Ishikawa (cell line): ENCODE measurements at regions not wholly inside any gene's neighbourhood (a gene's known extent, or its start where the extent isn't known, plus 50 kb on each side); places are given as distances from the start of the nearest gene placed in this dataset.

Source experiments
- CEBPB ChIP-seq: IDR thresholded peaks from 2 replicates; pipeline ENCODE4 v1.6.1; 2012
- CREB1 ChIP-seq: IDR thresholded peaks from 2 replicates; pipeline ENCODE4 v1.6.1; 2012; ENCODE audit warnings: low read depth
- EGR1 ChIP-seq: IDR thresholded peaks from 2 replicates; pipeline ENCODE4 v1.6.1; 2012
- EP300 ChIP-seq: IDR thresholded peaks from 2 replicates; pipeline ENCODE4 v1.6.1; 2012; ENCODE audit warnings: borderline replicate concordance
- FOXM1 ChIP-seq: IDR thresholded peaks from 2 replicates; pipeline ENCODE4 v1.6.1; 2012; ENCODE audit warnings: low read depth, borderline replicate concordance
- NFIC ChIP-seq: IDR thresholded peaks from 2 replicates; pipeline ENCODE4 v1.6.1; 2012
- RAD21 ChIP-seq: IDR thresholded peaks from 2 replicates; pipeline ENCODE4 v1.6.1; 2012; ENCODE audit warnings: low read depth
- TAF1 ChIP-seq: IDR thresholded peaks from 2 replicates; pipeline ENCODE4 v1.6.1; 2012; ENCODE audit warnings: low read depth, mild to moderate bottlenecking
- TCF12 ChIP-seq: IDR thresholded peaks from 2 replicates; pipeline ENCODE4 v1.6.1; 2012; ENCODE audit warnings: low read depth
- TEAD4 ChIP-seq: IDR thresholded peaks from 2 replicates; pipeline ENCODE4 v1.6.1; 2012
- YY1 ChIP-seq: IDR thresholded peaks from 2 replicates; pipeline ENCODE4 v1.6.1; 2012; ENCODE audit warnings: low read depth
- ZBTB7A ChIP-seq: IDR thresholded peaks from 2 replicates; pipeline ENCODE4 v1.6.1; 2012; ENCODE audit warnings: low read depth
- TF ChIP-seq, protein P1 (sequence below): IDR thresholded peaks from 2 replicates; pipeline ENCODE4 v1.6.1; 2012; ENCODE audit warnings: low read depth, mild to moderate bottlenecking
- TF ChIP-seq, protein P2 (sequence below): IDR thresholded peaks from 2 replicates; pipeline ENCODE4 v1.6.1; 2012
- TF ChIP-seq, protein P3 (sequence below): IDR thresholded peaks from 2 replicates; pipeline ENCODE4 v1.6.1; 2012

- TF ChIP-seq CREB1 = no peak
- TF ChIP-seq, protein P1, sequence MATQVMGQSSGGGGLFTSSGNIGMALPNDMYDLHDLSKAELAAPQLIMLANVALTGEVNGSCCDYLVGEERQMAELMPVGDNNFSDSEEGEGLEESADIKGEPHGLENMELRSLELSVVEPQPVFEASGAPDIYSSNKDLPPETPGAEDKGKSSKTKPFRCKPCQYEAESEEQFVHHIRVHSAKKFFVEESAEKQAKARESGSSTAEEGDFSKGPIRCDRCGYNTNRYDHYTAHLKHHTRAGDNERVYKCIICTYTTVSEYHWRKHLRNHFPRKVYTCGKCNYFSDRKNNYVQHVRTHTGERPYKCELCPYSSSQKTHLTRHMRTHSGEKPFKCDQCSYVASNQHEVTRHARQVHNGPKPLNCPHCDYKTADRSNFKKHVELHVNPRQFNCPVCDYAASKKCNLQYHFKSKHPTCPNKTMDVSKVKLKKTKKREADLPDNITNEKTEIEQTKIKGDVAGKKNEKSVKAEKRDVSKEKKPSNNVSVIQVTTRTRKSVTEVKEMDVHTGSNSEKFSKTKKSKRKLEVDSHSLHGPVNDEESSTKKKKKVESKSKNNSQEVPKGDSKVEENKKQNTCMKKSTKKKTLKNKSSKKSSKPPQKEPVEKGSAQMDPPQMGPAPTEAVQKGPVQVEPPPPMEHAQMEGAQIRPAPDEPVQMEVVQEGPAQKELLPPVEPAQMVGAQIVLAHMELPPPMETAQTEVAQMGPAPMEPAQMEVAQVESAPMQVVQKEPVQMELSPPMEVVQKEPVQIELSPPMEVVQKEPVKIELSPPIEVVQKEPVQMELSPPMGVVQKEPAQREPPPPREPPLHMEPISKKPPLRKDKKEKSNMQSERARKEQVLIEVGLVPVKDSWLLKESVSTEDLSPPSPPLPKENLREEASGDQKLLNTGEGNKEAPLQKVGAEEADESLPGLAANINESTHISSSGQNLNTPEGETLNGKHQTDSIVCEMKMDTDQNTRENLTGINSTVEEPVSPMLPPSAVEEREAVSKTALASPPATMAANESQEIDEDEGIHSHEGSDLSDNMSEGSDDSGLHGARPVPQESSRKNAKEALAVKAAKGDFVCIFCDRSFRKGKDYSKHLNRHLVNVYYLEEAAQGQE = no peak
- no peak for TF ChIP-seq NFIC
- TF ChIP-seq RAD21 = no peak
- no peak for TF ChIP-seq FOXM1
- no peak for TF ChIP-seq EGR1
Measured at GRCh38 chr3:59496250-59496649, 446.4 kb upstream of the CFAP20DC start.

DNA sequence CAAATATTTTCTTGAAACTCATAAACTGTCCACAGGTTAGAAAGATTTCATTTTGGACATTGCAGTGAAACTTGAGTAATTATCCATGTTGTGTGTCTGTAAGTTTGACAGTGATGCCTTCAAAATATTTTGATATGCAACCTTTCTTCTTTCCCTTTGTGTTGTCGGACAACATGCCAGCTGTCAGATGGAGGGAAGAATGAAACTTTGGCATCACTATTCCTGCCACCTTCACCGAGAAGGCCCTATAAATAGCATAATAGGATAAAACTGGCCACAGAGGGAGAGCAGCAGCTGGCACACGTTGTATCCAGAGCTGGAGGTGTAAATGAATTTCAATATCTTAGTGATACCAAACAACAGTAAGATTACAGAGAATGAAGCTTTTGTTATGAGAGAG, 436.7 kb upstream of the CFAP20DC start:
- TF ChIP-seq, protein P2, sequence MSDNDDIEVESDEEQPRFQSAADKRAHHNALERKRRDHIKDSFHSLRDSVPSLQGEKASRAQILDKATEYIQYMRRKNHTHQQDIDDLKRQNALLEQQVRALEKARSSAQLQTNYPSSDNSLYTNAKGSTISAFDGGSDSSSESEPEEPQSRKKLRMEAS = no peak
- TF ChIP-seq RAD21 = no peak
- TF ChIP-seq CEBPB = no peak
- TF ChIP-seq EP300 = no peak
- no peak for TF ChIP-seq CREB1
- TF ChIP-seq NFIC = no peak
- no peak for TF ChIP-seq ZBTB7A
- TF ChIP-seq, protein P3, sequence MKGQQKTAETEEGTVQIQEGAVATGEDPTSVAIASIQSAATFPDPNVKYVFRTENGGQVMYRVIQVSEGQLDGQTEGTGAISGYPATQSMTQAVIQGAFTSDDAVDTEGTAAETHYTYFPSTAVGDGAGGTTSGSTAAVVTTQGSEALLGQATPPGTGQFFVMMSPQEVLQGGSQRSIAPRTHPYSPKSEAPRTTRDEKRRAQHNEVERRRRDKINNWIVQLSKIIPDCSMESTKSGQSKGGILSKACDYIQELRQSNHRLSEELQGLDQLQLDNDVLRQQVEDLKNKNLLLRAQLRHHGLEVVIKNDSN = no peak
- no peak for TF ChIP-seq TAF1
- no peak for TF ChIP-seq FOXM1
- no peak for TF ChIP-seq TCF12
- no peak for TF ChIP-seq TEAD4
- TF ChIP-seq YY1 = no peak
- TF ChIP-seq, protein P1 = no peak
- no peak for TF ChIP-seq EGR1

- no peak for TF ChIP-seq RAD21
- no peak for TF ChIP-seq TCF12
- TF ChIP-seq, protein P1 = no peak
- no peak for TF ChIP-seq FOXM1
- TF ChIP-seq TEAD4 = no peak
- TF ChIP-seq EP300 = no peak
- TF ChIP-seq, protein P3 = no peak
- TF ChIP-seq YY1 = no peak
- TF ChIP-seq TAF1 = no peak
- no peak for TF ChIP-seq CREB1
- TF ChIP-seq, protein P2 = no peak
- TF ChIP-seq EGR1 = no peak
- TF ChIP-seq ZBTB7A = no peak
- TF ChIP-seq CEBPB = no peak
- TF ChIP-seq NFIC = no peak
Measured at GRCh38 chr3:59483191-59483590, 433.4 kb upstream of the CFAP20DC start.

GRCh38 chr3:59482684-59483083, 432.9 kb upstream of the CFAP20DC start:
- no peak for TF ChIP-seq TAF1
- TF ChIP-seq, protein P3 = no peak
- TF ChIP-seq CREB1 = no peak
- TF ChIP-seq TCF12 = no peak
- no peak for TF ChIP-seq EGR1
- no peak for TF ChIP-seq TEAD4
- no peak for TF ChIP-seq ZBTB7A
- no peak for TF ChIP-seq FOXM1
- TF ChIP-seq YY1 = no peak
- TF ChIP-seq NFIC = no peak
- TF ChIP-seq, protein P1 = no peak
- TF ChIP-seq RAD21 = no peak
- TF ChIP-seq CEBPB = no peak
- no peak for TF ChIP-seq EP300
- TF ChIP-seq, protein P2 = no peak
